ENCODE measurements at regions not wholly inside any gene's neighbourhood (a gene's known extent, or its start where the extent isn't known, plus 50 kb on each side); places are given as distances from the start of the nearest gene placed in this dataset.

DNA sequence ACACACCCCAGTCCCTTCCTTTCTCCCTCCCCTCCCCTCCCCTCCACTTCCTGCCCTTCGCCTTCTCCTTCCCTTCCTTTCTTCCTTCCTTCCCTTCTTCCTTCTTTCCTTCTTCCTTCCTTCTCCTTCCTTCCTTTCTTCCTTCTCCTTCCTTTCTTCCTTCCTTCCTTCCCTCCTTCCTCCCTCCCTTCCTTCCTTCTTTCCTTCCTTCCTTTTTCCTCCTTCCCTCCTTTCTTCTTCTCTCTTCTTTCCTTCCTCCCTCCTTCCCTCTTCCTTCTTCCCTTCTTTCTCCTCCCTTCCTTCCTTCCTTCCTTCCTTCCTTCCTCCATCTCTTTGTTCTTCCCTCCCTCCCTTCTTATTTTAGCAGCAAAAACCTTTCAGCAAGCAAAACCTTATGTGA, 162.1 kb downstream of the EFNB1 start:
- TF ChIP-seq, protein P1, sequence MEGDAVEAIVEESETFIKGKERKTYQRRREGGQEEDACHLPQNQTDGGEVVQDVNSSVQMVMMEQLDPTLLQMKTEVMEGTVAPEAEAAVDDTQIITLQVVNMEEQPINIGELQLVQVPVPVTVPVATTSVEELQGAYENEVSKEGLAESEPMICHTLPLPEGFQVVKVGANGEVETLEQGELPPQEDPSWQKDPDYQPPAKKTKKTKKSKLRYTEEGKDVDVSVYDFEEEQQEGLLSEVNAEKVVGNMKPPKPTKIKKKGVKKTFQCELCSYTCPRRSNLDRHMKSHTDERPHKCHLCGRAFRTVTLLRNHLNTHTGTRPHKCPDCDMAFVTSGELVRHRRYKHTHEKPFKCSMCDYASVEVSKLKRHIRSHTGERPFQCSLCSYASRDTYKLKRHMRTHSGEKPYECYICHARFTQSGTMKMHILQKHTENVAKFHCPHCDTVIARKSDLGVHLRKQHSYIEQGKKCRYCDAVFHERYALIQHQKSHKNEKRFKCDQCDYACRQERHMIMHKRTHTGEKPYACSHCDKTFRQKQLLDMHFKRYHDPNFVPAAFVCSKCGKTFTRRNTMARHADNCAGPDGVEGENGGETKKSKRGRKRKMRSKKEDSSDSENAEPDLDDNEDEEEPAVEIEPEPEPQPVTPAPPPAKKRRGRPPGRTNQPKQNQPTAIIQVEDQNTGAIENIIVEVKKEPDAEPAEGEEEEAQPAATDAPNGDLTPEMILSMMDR (IDR thresholded peaks at IDR 0.05; ENCODE audit: control insufficient read depth, insufficient read depth, low read depth, low read length, missing control alignments), result no peak
- H3K4me3 ChIP-seq (ENCODE audit: control insufficient read depth, low read depth, low read length), result no peak overlapping the region
- DNase-seq (ENCODE audit: low read depth), result no peak

DNA sequence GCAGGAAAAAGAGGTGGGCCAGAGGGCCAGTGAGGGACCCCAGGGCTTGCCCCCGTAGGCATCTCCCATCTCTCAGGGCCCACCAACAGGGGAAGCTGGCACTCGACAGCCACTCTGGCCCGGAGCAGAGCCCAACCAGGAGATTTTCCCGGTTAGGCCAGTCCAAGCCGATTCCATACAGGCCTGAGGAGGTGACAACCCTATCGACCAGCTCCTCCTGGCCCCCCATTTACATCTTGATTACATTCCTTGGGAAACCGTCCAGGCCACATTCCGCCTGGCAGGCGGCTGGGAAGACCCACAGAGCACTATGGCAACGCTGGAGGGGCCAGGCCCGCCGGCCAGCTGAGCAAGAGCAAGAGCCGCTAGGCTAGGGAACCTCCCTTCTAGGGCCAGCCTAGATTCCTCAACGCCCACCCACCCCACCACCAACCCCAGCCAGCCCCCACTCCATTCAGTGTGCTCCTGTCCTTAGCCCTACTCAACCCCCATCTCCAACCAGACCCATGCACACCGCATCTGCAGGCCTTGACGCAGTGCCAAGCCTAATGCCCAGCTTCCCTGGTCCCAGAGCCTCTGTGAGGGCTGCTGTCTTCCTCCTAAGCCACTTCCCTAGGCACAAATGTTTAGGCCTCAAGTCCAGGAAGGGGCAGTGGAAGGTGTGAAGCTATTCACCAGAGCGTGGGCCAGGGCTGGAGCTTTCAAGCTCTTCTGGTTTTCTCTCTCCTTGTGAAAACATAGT, 161.2 kb downstream of the EFNB1 start:
- TF ChIP-seq, protein P1 (IDR thresholded peaks at IDR 0.05; ENCODE audit: control insufficient read depth, insufficient read depth, low read depth, low read length, missing control alignments), result no peak
- peak; percentile 28 for DNase-seq (ENCODE audit: low read depth)
- no peak overlapping the region for H3K4me3 ChIP-seq (ENCODE audit: control insufficient read depth, low read depth, low read length)

DNA sequence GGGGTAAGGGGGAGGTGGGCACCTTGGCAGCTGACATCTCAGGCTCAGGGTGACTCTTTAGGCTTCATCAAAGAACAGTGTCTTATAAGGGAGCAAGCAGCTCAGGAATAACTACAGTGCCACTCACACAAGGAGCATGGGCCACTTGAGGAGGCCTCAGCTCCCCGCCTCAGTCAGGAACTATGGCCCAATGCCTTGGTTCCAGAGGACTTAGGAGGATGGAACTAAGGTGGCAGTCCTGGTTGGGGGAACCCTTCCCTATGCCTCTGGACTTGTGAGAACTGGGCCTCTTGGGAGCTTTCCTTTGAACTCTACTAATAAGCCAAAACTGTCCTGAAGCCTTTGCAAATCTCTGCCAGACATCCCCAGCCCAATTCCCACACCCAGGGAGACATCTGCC, 160.6 kb downstream of the EFNB1 start:
- DNase-seq (ENCODE audit: low read depth), result no peak
- H3K4me3 ChIP-seq (ENCODE audit: control insufficient read depth, low read depth, low read length), result no peak overlapping the region
- TF ChIP-seq, protein P1 (IDR thresholded peaks at IDR 0.05; ENCODE audit: control insufficient read depth, insufficient read depth, low read depth, low read length, missing control alignments), result no peak

DNA sequence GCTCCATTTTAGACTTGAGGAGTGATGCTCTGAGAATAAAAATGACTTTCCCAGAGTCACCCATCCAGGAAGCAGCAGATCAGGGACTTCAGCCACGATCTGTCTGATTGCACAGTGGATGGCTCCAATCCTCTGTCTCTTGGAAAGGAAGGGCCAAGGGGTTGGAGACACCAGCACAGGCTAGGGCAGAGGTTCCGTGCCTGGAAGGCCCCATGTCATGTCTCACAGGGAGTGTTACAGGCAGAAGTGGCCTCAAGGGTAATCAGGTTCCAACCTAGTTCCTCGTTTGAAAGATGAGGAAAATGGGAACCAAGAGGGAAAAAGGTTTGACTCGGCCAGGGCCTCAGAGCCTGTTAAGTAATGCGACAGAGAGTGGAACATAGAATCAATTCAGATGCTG, 160.0 kb downstream of the EFNB1 start:
- H3K4me3 ChIP-seq (ENCODE audit: control insufficient read depth, low read depth, low read length), result no peak overlapping the region
- DNase-seq (ENCODE audit: low read depth), result no peak
- TF ChIP-seq, protein P1 (IDR thresholded peaks at IDR 0.05; ENCODE audit: control insufficient read depth, insufficient read depth, low read depth, low read length, missing control alignments), result no peak

DNA sequence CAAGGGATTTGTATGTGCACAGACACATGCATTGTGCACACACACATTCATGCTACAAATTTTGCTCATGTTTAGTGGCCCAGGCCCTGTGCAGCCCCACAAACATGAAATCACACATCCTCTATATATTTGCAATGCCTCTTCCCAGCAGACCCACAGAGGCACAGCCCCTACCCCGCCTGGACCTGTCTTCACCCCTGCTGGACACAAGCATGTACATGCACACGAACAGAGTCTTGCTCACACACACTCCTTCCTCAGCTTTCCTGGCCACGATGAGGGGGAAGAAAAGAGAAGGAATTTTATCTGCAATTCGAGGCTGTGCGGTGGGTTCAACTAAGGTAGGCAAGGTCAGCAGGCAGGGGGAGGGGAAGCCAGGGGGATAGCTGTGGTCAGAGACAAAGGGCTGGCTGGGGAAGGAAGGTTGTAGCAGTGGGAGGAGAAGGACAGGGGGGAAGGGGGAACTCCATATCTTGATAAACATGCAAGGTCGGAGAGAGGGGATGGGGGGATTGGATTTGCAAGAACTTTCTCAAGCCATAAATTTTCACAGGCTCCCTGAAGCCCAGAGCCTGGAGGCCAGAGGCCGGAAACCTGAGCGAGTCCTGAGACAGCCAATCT, 156.4 kb downstream of the EFNB1 start:
- DNase-seq (ENCODE audit: low read depth), result no peak
- H3K4me3 ChIP-seq (ENCODE audit: control insufficient read depth, low read depth, low read length), result no peak overlapping the region
- TF ChIP-seq, protein P1 (IDR thresholded peaks at IDR 0.05; ENCODE audit: control insufficient read depth, insufficient read depth, low read depth, low read length, missing control alignments), result no peak

DNA sequence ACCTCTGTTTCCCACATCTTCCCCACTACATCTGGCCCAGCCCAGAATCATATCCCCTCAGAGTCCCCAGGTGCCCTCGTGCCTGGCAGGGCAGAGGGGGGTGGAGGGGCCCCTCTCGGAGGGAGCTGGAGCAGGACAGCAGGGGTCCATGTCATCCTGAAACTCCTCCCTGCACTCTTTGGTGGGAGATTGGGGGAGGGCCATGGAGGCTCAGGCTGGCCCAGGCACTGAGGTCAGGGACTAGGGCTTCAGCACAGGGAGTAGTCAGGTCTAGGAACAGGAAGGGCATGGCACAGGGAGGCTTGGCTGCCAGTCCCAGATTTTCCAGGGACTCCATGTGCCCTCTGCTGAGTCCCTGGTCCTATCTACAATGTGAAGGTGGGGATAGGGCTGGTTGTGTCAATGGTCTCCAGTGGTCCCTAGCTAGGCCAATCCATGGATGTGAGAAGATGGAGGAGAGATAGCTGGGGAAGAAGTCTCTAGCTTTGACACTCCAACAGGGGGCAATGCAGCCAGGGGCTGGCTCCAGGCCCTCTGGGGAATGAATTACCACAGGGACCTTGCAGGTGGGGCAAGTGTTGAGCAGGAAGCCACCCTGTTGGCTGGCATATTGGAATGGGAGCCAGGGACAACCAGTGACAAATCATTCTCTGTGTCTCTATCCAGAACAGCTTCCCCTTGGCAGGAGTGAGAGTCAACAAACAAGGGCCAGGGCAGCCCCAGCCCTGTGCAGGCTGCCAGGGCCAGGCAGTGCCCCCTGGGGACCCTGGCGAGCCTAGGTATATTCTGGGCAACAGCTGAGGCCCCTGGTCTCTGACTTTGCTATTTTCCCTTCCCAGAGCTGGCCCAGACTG, 154.4 kb downstream of the EFNB1 start:
- no peak overlapping the region for H3K4me3 ChIP-seq (ENCODE audit: control insufficient read depth, low read depth, low read length)
- no peak for DNase-seq (ENCODE audit: low read depth)
- TF ChIP-seq, protein P1 (IDR thresholded peaks at IDR 0.05; ENCODE audit: control insufficient read depth, insufficient read depth, low read depth, low read length, missing control alignments), result no peak

All from AG09309 (cell line).